ENCODE measurements at regions not wholly inside any gene's neighbourhood (a gene's known extent, or its start where the extent isn't known, plus 50 kb on each side); places are given as distances from the start of the nearest gene placed in this dataset.

DNA sequence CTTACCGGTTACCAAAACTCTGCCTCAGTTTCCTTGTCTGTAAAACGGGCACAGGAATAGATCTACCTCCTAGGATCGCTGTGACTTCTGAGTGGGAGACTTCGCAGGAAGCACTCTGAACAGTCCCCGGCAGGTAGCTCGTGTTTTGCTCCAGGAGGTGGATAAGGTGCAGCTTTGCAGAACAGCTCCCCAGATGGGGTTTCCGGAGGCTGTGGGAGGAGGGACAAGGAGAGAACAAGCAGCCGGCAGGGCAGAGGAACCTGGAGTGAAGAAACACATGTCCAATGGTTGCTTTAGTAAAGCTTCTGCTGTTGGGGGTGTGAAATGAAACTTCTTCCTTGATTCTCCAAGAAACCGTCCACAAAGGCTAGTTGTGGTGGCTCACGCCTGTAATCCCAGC lies 95.5 kb upstream of the TARDBP start:
- TF ChIP-seq, protein P1, sequence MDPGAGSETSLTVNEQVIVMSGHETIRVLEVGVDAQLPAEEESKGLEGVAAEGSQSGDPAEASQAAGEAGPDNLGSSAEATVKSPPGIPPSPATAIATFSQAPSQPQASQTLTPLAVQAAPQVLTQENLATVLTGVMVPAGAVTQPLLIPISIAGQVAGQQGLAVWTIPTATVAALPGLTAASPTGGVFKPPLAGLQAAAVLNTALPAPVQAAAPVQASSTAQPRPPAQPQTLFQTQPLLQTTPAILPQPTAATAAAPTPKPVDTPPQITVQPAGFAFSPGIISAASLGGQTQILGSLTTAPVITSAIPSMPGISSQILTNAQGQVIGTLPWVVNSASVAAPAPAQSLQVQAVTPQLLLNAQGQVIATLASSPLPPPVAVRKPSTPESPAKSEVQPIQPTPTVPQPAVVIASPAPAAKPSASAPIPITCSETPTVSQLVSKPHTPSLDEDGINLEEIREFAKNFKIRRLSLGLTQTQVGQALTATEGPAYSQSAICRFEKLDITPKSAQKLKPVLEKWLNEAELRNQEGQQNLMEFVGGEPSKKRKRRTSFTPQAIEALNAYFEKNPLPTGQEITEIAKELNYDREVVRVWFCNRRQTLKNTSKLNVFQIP (CRISPR knock-in tag; IDR thresholded peaks at IDR 0.05; ENCODE audit: borderline replicate concordance, low read depth), result no peak
- TF ChIP-seq ZC3H10 (CRISPR knock-in tag; IDR thresholded peaks at IDR 0.05) (no peak), RARB (CRISPR knock-in tag; IDR thresholded peaks at IDR 0.05) (no peak), TOX (CRISPR knock-in tag; IDR thresholded peaks at IDR 0.05; ENCODE audit: borderline replicate concordance) (no peak)
- TF ChIP-seq, protein P2, sequence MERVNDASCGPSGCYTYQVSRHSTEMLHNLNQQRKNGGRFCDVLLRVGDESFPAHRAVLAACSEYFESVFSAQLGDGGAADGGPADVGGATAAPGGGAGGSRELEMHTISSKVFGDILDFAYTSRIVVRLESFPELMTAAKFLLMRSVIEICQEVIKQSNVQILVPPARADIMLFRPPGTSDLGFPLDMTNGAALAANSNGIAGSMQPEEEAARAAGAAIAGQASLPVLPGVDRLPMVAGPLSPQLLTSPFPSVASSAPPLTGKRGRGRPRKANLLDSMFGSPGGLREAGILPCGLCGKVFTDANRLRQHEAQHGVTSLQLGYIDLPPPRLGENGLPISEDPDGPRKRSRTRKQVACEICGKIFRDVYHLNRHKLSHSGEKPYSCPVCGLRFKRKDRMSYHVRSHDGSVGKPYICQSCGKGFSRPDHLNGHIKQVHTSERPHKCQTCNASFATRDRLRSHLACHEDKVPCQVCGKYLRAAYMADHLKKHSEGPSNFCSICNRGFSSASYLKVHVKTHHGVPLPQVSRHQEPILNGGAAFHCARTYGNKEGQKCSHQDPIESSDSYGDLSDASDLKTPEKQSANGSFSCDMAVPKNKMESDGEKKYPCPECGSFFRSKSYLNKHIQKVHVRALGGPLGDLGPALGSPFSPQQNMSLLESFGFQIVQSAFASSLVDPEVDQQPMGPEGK (CRISPR knock-in tag; IDR thresholded peaks at IDR 0.05; ENCODE audit: borderline replicate concordance), result no peak
